HL-60 (cell line): ENCODE measurements at regions not wholly inside any gene's neighbourhood (a gene's known extent, or its start where the extent isn't known, plus 50 kb on each side); places are given as distances from the start of the nearest gene placed in this dataset.

Experiments used
- GABPA ChIP-seq: IDR thresholded peaks from 2 replicates; pipeline ENCODE4 v1.6.1; 2012; ENCODE audit warnings: low read depth
- POLR2AphosphoS5 ChIP-seq: IDR thresholded peaks from 2 replicates; pipeline ENCODE4 v1.6.1; 2012; ENCODE audit warnings: low read depth
- REST ChIP-seq: IDR thresholded peaks from 2 replicates; pipeline ENCODE4 v1.6.1; 2012; ENCODE audit warnings: low read depth; ENCODE audit not compliant: insufficient replicate concordance
- SPI1 ChIP-seq: IDR thresholded peaks from 2 replicates; pipeline ENCODE4 v1.6.1; 2012; ENCODE audit warnings: low read depth, mild to moderate bottlenecking, borderline replicate concordance
- TF ChIP-seq, protein P1 (sequence below): IDR thresholded peaks from one replicate; pipeline ENCODE4 v1.5.1; 2011; ENCODE audit warnings: low read length, control low read depth, inconsistent platforms; ENCODE audit not compliant: insufficient read depth

- TF ChIP-seq, protein P1, sequence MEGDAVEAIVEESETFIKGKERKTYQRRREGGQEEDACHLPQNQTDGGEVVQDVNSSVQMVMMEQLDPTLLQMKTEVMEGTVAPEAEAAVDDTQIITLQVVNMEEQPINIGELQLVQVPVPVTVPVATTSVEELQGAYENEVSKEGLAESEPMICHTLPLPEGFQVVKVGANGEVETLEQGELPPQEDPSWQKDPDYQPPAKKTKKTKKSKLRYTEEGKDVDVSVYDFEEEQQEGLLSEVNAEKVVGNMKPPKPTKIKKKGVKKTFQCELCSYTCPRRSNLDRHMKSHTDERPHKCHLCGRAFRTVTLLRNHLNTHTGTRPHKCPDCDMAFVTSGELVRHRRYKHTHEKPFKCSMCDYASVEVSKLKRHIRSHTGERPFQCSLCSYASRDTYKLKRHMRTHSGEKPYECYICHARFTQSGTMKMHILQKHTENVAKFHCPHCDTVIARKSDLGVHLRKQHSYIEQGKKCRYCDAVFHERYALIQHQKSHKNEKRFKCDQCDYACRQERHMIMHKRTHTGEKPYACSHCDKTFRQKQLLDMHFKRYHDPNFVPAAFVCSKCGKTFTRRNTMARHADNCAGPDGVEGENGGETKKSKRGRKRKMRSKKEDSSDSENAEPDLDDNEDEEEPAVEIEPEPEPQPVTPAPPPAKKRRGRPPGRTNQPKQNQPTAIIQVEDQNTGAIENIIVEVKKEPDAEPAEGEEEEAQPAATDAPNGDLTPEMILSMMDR, result no peak
- no peak for TF ChIP-seq REST
- TF ChIP-seq POLR2AphosphoS5, result no peak
- TF ChIP-seq SPI1, result no peak
- TF ChIP-seq GABPA, result no peak
These were observed 370.4 kb downstream of the PCDH20 start for GRCh38 chr13:61045251-61045650.
